GM12878 (cell line): ENCODE measurements at regions not wholly inside any gene's neighbourhood (a gene's known extent, or its start where the extent isn't known, plus 50 kb on each side); places are given as distances from the start of the nearest gene placed in this dataset.

ENCODE experiments used
- ATAC-seq: fragments of 200-7000 bp; cut with Tn5 transposase; 3 replicates; pipeline ENCODE4 v1.9.1; 2020; ENCODE audit warnings: mild to moderate bottlenecking, moderate library complexity
- BruUV-seq: library from RNA; stranded (reverse); fragments of 400-500 nt; replicated peaks from 2 replicates; lab custom pipeline; 2021; lab: Mats Ljungman, UMichigan
- CTCF ChIA-PET: fragments of 300-600 bp; sonication (Branson Sonifier 250); formaldehyde crosslinking; extraction: SDS; loops from one replicate; lab custom pipeline; 2021; ENCODE audit warnings: inconsistent platforms; lab: Yijun Ruan, JAX
- POLR2A ChIA-PET: fragments of 350-600 bp; formaldehyde crosslinking; extraction: SDS; loops from one replicate; lab custom pipeline; 2021; ENCODE audit warnings: inconsistent platforms; lab: Charles Lee
- RAD21 ChIA-PET: fragments of 300-600 bp; sonication (Branson Sonifier 250); formaldehyde crosslinking; loops from one replicate; lab custom pipeline; 2023; ENCODE audit warnings: antibody characterized with exemption; ENCODE audit not compliant: unreplicated experiment; lab: Charles Lee
- SMC1A ChIA-PET: fragments of 300-600 bp; sonication (Branson Sonifier 250); formaldehyde crosslinking; loops from one replicate; lab custom pipeline; 2023; ENCODE audit not compliant: unreplicated experiment, uncharacterized antibody; lab: Charles Lee
- DNase-seq: peaks from one replicate; pipeline ENCODE4 v3.0.0-alpha.2; 2011; ENCODE audit warnings: low read depth, low spot score
- FAIRE-seq: peaks from 3 replicates; lab custom pipeline; 2011; peaks lifted over from hg19 to GRCh38; lab: Jason Lieb, UNC
- H2AFZ ChIP-seq: 2 replicates; pipeline ENCODE4 v1.6.0; 2011; ENCODE audit warnings: low read depth, low read length, control low read depth; ENCODE audit not compliant: control insufficient read depth
- H3K27ac ChIP-seq: 2 replicates; pipeline ENCODE4 v1.5.1; 2011; ENCODE audit warnings: control low read depth; ENCODE audit not compliant: control insufficient read depth, insufficient read depth
- H3K27me3 ChIP-seq, 2 experiments: replicated peaks in 1 of 2; 2 replicates each; pipeline versions ENCODE4 v1.6.0 to v1.6.1; 2011; ENCODE audit warnings: low read length in 1 of 2; ENCODE audit not compliant: control insufficient read depth in 2 of 2, insufficient read depth in 2 of 2
- H3K36me3 ChIP-seq, 2 experiments: 2 replicates each; pipeline ENCODE4 v1.5.1; 2011; ENCODE audit warnings: low read length in 1 of 2; ENCODE audit not compliant: control insufficient read depth in 2 of 2, insufficient read depth in 2 of 2
- H3K4me1 ChIP-seq: 2 replicates; pipeline ENCODE4 v1.6.1; 2011; ENCODE audit warnings: mild to moderate bottlenecking, low read length, moderate library complexity, mixed read lengths; ENCODE audit not compliant: control insufficient read depth, insufficient read depth
- H3K4me2 ChIP-seq: 2 replicates; pipeline ENCODE4 v1.6.0; 2011; ENCODE audit warnings: control low read depth; ENCODE audit not compliant: control insufficient read depth, insufficient read depth
- H3K4me3 ChIP-seq: fragments of 200-600 bp; sonication (generic); 2 replicates; pipeline ENCODE4 v1.5.1; 2016
- H3K79me2 ChIP-seq: 2 replicates; pipeline ENCODE4 v1.6.0; 2011; ENCODE audit warnings: low read length; ENCODE audit not compliant: control insufficient read depth, insufficient read depth
- H3K9ac ChIP-seq: 2 replicates; pipeline ENCODE4 v1.8.0; 2011; ENCODE audit warnings: low read length, control low read depth, mixed read lengths; ENCODE audit not compliant: control insufficient read depth, insufficient read depth
- H3K9me3 ChIP-seq: replicated peaks from 3 replicates; pipeline ENCODE4 v1.5.1; 2011; ENCODE audit warnings: mild to moderate bottlenecking, low read length; ENCODE audit not compliant: control insufficient read depth, insufficient read depth
- H4K20me1 ChIP-seq: 2 replicates; pipeline ENCODE4 v1.6.0; 2011; ENCODE audit not compliant: control insufficient read depth, insufficient read depth
- BACH1 ChIP-seq: fragments of 450-650 bp; IDR thresholded peaks from 2 replicates; pipeline ENCODE4 v1.6.1; 2017; ENCODE audit warnings: mild to moderate bottlenecking, borderline replicate concordance
- CHD2 ChIP-seq: IDR thresholded peaks from 2 replicates; pipeline ENCODE4 v1.6.1; 2011; ENCODE audit warnings: low read depth, low read length, improper control_type of control experiment, borderline replicate concordance
- KAT2A ChIP-seq: conservative IDR thresholded peaks from 2 replicates; pipeline ENCODE4 v1.6.1; 2011; ENCODE audit warnings: low read depth, low read length; ENCODE audit not compliant: control insufficient read depth
- MLLT1 ChIP-seq: fragments of 450-650 bp; IDR thresholded peaks from 2 replicates; pipeline ENCODE4 v1.6.1; 2016; ENCODE audit warnings: mild to moderate bottlenecking
- WRNIP1 ChIP-seq: IDR thresholded peaks from 2 replicates; pipeline ENCODE4 v1.6.1; 2011; ENCODE audit warnings: low read depth, low read length, improper control_type of control experiment, borderline replicate concordance
- ZNF384 ChIP-seq: IDR thresholded peaks from 2 replicates; pipeline ENCODE4 v1.6.1; 2012; ENCODE audit warnings: low read depth, mild to moderate bottlenecking, low read length, improper control_type of control experiment, borderline replicate concordance
- WGBS: methylation state at CpG from one replicate; pipeline ENCODE4 v1.1.6; 2016; ENCODE audit warnings: low lambda C conversion rate; ENCODE audit not compliant: insufficient replicate concordance, insufficient coverage; ENCODE audit errors: missing lambda C conversion rate; 5-methylcytosine and 5-hydroxymethylcytosine counted together
- in situ Hi-C: fragments of 300-500 bp; cut with MboI; formaldehyde crosslinking; loops from 9 replicates; pipeline ENCODE4 v1.14.3; 2018; ENCODE audit warnings: mixed read lengths
- intact Hi-C: fragments of 100-400 bp; cut with micrococcal nuclease; formaldehyde crosslinking; loops from one replicate; pipeline ENCODE4 v1.14.2; 2022; ENCODE audit not compliant: unreplicated experiment

- Histone ChIP-seq H3K4me2 (no peak overlapping the region), H3K4me1 (no peaks in the 10 kb centered on the region), H3K9me3 (no peaks in the 10 kb centered on the region), H4K20me1 (no peaks in the 10 kb centered on the region), H3K9ac (no peak overlapping the region), H3K27me3 (no peaks in the 10 kb centered on the region), H3K27ac (no peak overlapping the region), H3K36me3 (no peaks in the 10 kb centered on the region), H3K4me3 (no peak overlapping the region), H3K79me2 (no peaks in the 10 kb centered on the region), H2AFZ (no peak overlapping the region)
- WGBS, result 32% methylated on average over 3 of the region's 3 CpGs
- POLR2A ChIA-PET, result no interaction called here
- intact Hi-C loops (no loop called here), in situ Hi-C loops (no loop called here)
- ATAC-seq (no peak), FAIRE-seq (no peak), DNase-seq (no peak)
- CTCF ChIA-PET, result interaction anchor here (1.6 kb wide), 1 partner anchor 9 kb away, joined by 3 read pairs; no protein-coding TSS in a partner anchor
- BruUV-seq, result no TSS peak
- RAD21 ChIA-PET, result no interaction called here
- SMC1A ChIA-PET, result no interaction called here
- TF ChIP-seq CHD2 (no peak), ZNF384 (no peak), MLLT1 (no peak), WRNIP1 (no peak), BACH1 (no peak), KAT2A (no peak)
Observed at GRCh38 chr21:16640297-16641027, 872.4 kb upstream of the CXADR start.
